ENCODE measurements at regions not wholly inside any gene's neighbourhood (a gene's known extent, or its start where the extent isn't known, plus 50 kb on each side); places are given as distances from the start of the nearest gene placed in this dataset.

- H2AFZ ChIP-seq (ENCODE audit: low read depth, low read length) = peak overlapping the region; percentile 72
- H4K20me1 ChIP-seq (ENCODE audit: insufficient read depth, low read length) = no peaks in the 10 kb centered on the region
- no peaks in the 10 kb centered on the region for H3K4me1 ChIP-seq (ENCODE audit: insufficient read depth, low read length)
- H3K9me3 Mint-ChIP-seq (ENCODE audit: unreplicated experiment) = no peaks in the 10 kb centered on the region
- no peak overlapping the region for H3K9ac ChIP-seq (ENCODE audit: low read length)
- peak overlapping the region; percentile 39 for H3K4me2 ChIP-seq (ENCODE audit: low read length)
- H3K4me3 Mint-ChIP-seq (ENCODE audit: unreplicated experiment) = no peak overlapping the region
- H3K27ac Mint-ChIP-seq (ENCODE audit: unreplicated experiment) = no peak overlapping the region
- no peak overlapping the region for H3K4me3 ChIP-seq (ENCODE audit: insufficient read depth, low read depth, low read length)
- no peak for TF ChIP-seq EZH2 (IDR thresholded peaks at IDR 0.05; ENCODE audit: insufficient read depth, low read length)
- no peak for TF ChIP-seq CTCF (IDR thresholded peaks at IDR 0.05; ENCODE audit: insufficient read depth, low read depth, low read length)
- FAIRE-seq (no peak), DNase-seq (ENCODE audit: low read depth) (peak; percentile 16)
- no peaks in the 10 kb centered on the region for H3K36me3 Mint-ChIP-seq (ENCODE audit: low read depth, unreplicated experiment)
- no peaks in the 10 kb centered on the region for H3K27me3 ChIP-seq (ENCODE audit: insufficient read depth, low read length)
- no peaks in the 10 kb centered on the region for H3K9me3 ChIP-seq (ENCODE audit: insufficient read depth, low read depth, low read length)
- peaks cover 2% of the 10 kb centered on the region for H3K4me1 Mint-ChIP-seq (ENCODE audit: low read depth, unreplicated experiment)
- H3K27me3 Mint-ChIP-seq (ENCODE audit: low read depth, unreplicated experiment) = no peaks in the 10 kb centered on the region
- no peaks in the 10 kb centered on the region for H3K36me3 ChIP-seq (ENCODE audit: insufficient read depth, low read length)
- H3K79me2 ChIP-seq (ENCODE audit: insufficient read depth, low read length) = no peaks in the 10 kb centered on the region
- H3K27ac ChIP-seq (ENCODE audit: low read depth, low read length) = no peak overlapping the region
Observed at GRCh38 chr3:144031938-144032337, 60.3 kb downstream of the DIPK2A start.

- Histone ChIP-seq H3K4me3 (ENCODE audit: insufficient read depth, low read depth, low read length) (no peak overlapping the region), H3K4me2 (ENCODE audit: low read length) (no peak overlapping the region), H3K27me3 (ENCODE audit: insufficient read depth, low read length) (no peaks in the 10 kb centered on the region), H3K9ac (ENCODE audit: low read length) (no peak overlapping the region), H3K27ac (ENCODE audit: low read depth, low read length) (no peak overlapping the region), H3K9me3 (ENCODE audit: insufficient read depth, low read depth, low read length) (no peaks in the 10 kb centered on the region), H3K4me1 (ENCODE audit: insufficient read depth, low read length) (no peaks in the 10 kb centered on the region), H3K79me2 (ENCODE audit: insufficient read depth, low read length) (no peaks in the 10 kb centered on the region), H2AFZ (ENCODE audit: low read depth, low read length) (no peak overlapping the region), H4K20me1 (ENCODE audit: insufficient read depth, low read length) (no peaks in the 10 kb centered on the region), H3K36me3 (ENCODE audit: insufficient read depth, low read length) (no peaks in the 10 kb centered on the region)
- no peak overlapping the region for H3K4me3 Mint-ChIP-seq (ENCODE audit: unreplicated experiment)
- peaks cover 2% of the 10 kb centered on the region for H3K4me1 Mint-ChIP-seq (ENCODE audit: low read depth, unreplicated experiment)
- TF ChIP-seq CTCF (IDR thresholded peaks at IDR 0.05; ENCODE audit: insufficient read depth, low read depth, low read length) (no peak), EZH2 (IDR thresholded peaks at IDR 0.05; ENCODE audit: insufficient read depth, low read length) (no peak)
- DNase-seq (ENCODE audit: low read depth) (no peak), FAIRE-seq (no peak)
- no peak overlapping the region for H3K27ac Mint-ChIP-seq (ENCODE audit: unreplicated experiment)
- no peaks in the 10 kb centered on the region for H3K36me3 Mint-ChIP-seq (ENCODE audit: low read depth, unreplicated experiment)
- H3K9me3 Mint-ChIP-seq (ENCODE audit: unreplicated experiment) = no peaks in the 10 kb centered on the region
- H3K27me3 Mint-ChIP-seq (ENCODE audit: low read depth, unreplicated experiment) = no peaks in the 10 kb centered on the region
Observed at GRCh38 chr3:144032531-144033239, 61.1 kb downstream of the DIPK2A start.

- Mint-ChIP-seq H3K4me3 (ENCODE audit: unreplicated experiment) (no peak overlapping the region), H3K27me3 (ENCODE audit: low read depth, unreplicated experiment) (no peaks in the 10 kb centered on the region), H3K9me3 (ENCODE audit: unreplicated experiment) (no peaks in the 10 kb centered on the region), H3K4me1 (ENCODE audit: low read depth, unreplicated experiment) (peaks cover 2% of the 10 kb centered on the region), H3K27ac (ENCODE audit: unreplicated experiment) (no peak overlapping the region), H3K36me3 (ENCODE audit: low read depth, unreplicated experiment) (no peaks in the 10 kb centered on the region)
- H3K27ac ChIP-seq (ENCODE audit: low read depth, low read length) = no peak overlapping the region
- no peaks in the 10 kb centered on the region for H3K79me2 ChIP-seq (ENCODE audit: insufficient read depth, low read length)
- H4K20me1 ChIP-seq (ENCODE audit: insufficient read depth, low read length) = no peaks in the 10 kb centered on the region
- no peaks in the 10 kb centered on the region for H3K27me3 ChIP-seq (ENCODE audit: insufficient read depth, low read length)
- no peak for FAIRE-seq
- no peak for TF ChIP-seq EZH2 (IDR thresholded peaks at IDR 0.05; ENCODE audit: insufficient read depth, low read length)
- no peak overlapping the region for H3K9ac ChIP-seq (ENCODE audit: low read length)
- no peak overlapping the region for H3K4me2 ChIP-seq (ENCODE audit: low read length)
- H2AFZ ChIP-seq (ENCODE audit: low read depth, low read length) = no peak overlapping the region
- no peaks in the 10 kb centered on the region for H3K36me3 ChIP-seq (ENCODE audit: insufficient read depth, low read length)
- DNase-seq (ENCODE audit: low read depth) = no peak
- H3K4me3 ChIP-seq (ENCODE audit: insufficient read depth, low read depth, low read length) = no peak overlapping the region
- H3K4me1 ChIP-seq (ENCODE audit: insufficient read depth, low read length) = no peaks in the 10 kb centered on the region
- no peaks in the 10 kb centered on the region for H3K9me3 ChIP-seq (ENCODE audit: insufficient read depth, low read depth, low read length)
Observed at GRCh38 chr3:144033240-144033589, 61.6 kb downstream of the DIPK2A start.

All from astrocyte (in vitro differentiated cells and primary cell).